HG03378 (cell line): ENCODE measurements at regions not wholly inside any gene's neighbourhood (a gene's known extent, or its start where the extent isn't known, plus 50 kb on each side); places are given as distances from the start of the nearest gene placed in this dataset.
"Not testable (repeated sequence)": the region's sequence is repeated elsewhere in the genome, so short reads cannot be mapped to it uniquely, and the experiment has no call there.

ENCODE experiments used
- ATAC-seq: cut with Tn5 transposase; IDR thresholded peaks from one replicate; pipeline ENCODE4 v1.9.1; 2021; ENCODE audit warnings: mild to moderate bottlenecking, moderate library complexity; ENCODE audit not compliant: unreplicated experiment

DNA sequence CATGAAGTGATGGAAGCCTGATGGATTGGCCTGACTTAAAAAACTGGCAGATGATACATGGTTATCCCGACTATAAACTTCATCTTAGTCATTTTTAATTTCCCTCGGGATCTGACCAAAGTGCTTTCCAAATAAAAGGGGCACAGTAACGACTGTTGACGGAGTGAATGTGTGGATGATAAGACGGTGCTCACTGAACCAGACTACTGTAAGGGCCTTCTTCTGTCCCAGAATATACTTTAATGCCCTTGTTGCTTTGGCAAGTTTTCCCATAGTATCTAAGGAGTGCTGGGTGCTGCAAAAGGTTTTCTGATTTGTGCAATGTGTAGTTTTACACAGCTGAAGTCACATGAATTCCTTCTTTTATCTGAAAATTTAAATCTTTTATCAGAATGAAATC, 373.5 kb downstream of the DSEL start:
- ATAC-seq: no peak

DNA sequence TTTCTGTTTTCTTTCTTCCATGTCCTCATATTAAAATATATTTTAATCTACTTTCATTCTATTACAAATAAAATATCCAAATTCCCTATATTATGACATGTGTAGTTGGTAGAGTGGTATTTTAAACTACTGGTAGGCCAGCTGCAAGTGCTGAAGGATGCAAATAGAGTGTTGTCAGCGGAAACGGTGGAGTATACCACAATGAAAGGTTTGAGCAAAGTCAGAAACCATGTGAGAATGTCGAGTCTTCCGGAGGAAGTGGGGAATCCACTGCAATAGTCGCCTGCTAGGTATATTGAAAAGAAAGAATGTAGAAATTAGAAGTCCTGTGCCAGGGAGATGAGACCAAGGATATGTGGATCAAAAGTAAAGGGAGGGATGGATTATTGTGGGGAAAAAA, 373.9 kb downstream of the DSEL start:
- no peak for ATAC-seq

DNA sequence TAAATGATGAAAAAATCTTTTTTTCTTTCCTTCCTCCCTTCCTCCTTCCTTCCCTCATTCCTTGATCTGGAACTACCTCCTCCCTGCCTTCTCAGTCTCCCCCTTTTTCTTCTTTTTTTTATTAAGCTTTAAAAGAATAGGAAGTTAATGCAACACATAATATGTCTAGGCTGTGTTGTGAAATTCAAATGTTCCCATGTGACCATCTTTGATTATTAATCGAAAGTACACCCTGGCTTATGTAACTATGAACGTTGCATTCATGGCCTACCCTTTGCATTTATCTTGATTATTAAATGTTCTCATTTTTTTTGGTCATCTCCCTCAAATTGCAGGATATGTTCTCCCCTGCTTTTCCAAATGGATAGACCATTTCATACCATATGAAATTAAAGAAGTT, 376.0 kb downstream of the DSEL start:
- ATAC-seq: no peak

DNA sequence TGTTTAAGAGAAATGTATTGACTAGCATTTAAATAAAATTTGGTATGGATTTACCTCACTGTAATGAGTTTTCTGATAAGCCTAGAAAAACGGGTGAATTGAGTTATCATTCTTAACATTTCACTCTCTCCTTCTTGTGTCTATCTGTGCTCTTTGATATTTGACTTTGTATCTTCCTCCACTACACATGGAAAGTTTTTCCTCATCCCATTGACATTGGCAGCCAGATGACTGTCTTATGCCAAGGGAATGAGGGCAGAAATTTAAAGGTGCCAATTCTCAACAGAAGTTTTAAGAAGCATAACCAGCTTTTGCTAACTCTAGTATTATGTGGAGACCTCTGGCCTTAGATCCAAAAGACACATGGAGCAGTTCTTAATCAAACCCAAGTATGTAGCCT, 376.6 kb downstream of the DSEL start:
- ATAC-seq: no peak

DNA sequence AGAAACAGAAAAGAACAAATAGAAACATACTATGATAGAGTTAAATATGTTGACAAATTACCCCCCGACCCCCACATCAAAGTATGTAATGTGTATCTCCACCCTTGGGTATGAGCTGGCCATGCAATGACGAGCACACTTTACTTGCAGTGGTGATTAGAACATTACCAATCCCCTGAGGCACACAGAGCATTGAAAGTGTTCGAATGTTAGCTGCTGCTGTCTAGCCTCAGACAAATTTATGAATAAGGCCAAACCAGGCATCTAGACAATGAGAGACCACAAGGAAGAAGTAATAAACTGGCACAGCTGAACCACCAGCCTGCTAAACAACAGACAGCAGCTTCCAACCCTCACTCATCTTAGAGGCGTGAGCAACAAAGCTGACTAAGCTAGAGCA, 380.5 kb downstream of the DSEL start:
- ATAC-seq: no peak

DNA sequence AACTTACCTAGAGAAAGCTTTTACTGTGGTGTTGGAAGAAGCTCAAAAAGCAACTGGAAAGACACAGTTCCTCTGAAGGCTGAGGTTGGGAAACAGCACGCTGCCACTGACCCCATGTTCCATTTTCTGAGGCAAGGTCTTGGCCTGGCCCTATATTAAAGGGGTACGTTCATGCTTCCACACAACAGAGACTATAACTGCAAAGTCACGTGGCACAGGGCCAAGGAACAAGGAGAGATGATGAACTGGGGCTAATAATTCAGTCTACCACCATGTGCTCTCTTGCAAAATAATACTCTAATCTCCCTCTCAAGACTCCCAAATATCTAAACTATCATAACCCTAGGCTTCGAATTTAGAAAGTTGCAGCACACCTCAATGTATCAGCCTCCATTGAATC, 381.6 kb downstream of the DSEL start:
- no peak for ATAC-seq

DNA sequence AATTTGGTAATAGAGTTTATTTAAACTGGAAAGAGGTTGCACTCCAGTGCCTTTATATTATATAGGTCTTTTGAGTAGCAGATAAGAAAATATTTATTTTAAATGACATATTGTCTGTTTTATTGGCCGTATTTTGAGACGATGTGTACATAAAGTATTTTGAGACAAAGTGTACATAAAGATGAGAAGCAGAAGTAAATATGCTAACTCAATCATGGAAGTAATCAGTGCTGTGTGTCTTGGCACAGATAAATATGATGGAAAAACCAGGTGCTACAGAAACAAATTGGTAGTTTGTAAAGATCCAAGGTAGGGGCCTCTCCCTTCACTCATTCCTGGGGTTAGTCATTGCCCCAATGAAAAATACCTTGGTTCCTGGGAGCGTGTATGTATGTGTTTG, 382.9 kb downstream of the DSEL start:
- ATAC-seq: no peak

DNA sequence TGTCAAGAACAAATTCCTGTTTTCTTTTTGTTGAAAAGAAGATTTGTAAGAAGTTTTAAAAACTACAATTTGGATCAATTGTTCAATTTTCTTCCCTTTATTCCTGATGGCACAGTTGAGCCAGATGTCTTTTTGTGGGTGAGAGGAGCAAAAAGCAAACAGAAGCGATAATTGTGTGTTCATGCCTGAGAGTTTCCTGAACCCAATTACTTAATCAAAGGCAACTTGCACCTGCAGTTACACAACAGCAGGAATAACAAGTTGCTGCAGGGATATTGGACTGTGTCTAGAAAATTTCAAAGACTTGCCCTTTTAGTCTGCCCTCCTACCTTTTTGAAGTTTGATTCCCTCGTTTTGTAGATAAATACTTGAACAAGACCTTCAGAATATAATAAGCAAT, 383.6 kb downstream of the DSEL start:
- ATAC-seq: no peak

DNA sequence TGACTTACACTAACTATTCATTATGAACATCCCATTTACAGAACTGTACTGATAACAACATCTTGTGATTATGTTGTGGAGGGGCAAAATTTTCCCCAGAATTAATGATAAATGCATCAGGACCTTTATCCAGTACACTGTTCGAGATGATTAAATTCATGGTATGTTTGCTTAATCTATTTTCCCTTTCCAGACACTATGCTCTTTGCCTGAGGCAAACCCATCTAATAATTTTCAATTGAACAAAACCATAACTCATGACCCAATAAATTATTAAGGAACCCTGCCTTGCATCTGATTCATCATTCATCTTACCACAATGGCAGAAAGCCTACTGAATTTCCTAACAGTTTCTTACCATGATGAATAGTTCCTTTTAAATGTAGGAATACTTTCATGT, 385.0 kb downstream of the DSEL start:
- no peak for ATAC-seq

DNA sequence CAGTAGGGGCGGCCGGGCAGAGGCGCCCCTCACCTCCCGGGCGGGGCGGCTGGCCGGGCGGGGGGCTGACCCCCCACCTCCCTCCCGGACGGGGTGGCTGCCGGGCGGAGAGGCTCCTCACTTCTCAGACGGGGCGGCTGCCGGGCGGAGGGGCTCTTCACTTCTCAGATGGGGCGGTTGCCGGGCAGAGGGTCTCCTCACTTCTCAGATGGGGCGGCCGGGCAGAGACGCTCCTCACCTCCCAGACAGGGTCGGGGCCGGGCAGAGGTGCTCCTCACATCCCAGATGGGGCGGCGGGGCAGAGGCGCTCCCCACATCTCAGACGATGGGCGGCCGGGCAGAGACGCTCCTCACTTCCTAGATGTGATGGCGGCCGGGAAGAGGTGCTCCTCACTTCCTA, 389.8 kb downstream of the DSEL start:
- not testable (repeated sequence) for ATAC-seq

DNA sequence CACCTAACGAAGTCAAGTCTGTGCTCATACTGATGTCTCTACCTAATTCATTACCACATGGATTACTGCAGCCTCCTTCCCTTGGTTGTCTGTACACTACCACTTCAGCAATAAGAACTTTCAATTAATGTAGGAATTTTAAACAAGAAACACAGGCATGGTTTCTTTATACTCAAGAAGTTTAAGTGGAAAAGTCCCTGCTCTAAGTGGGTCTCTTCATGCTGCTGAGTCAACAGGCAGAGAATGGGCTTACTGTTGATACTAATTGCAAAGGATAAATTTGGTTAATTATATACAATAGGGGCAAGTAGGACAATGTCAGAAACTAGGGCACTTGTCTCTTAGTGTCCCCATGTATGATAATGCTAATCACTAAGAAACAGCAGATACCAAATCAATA, 392.6 kb downstream of the DSEL start:
- ATAC-seq: no peak

DNA sequence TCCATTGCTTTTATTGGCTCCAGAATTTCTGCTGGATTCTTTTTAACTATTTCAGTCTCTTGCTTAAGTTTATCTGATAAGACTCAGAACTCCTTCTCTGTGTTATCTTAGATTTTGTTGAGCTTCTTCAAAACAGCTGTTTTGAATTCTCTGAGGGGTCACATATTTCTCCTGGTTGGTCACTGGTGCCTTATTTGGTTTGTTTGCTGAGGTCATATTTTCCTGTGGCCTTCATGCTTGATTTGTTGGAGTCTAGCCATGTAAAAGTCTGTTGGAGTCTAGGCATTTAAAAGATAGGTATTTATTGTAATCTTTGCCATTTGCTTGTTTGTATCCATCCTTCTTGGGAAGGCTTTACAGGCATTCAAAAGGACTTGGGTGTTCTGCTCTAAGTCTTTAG, 398.7 kb downstream of the DSEL start:
- ATAC-seq: no peak

DNA sequence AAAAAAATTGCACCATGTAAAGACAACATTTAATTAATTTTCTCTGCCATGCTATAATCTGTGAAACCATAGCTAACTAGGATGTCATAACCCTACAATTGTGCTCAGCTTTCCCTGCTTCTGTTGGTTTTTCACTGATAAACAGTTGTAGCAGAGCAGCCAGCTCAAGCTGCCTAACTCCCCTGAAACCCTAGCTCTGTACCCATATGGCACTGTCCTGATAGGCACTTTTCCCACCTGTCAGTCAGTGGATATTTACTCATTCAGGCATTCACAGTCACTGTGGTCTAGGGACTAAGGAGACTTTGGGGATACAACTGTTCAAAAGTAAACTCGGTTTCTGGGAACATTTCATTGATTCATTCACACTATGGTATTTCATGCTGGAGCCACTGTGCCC, 407.0 kb downstream of the DSEL start:
- no peak for ATAC-seq

DNA sequence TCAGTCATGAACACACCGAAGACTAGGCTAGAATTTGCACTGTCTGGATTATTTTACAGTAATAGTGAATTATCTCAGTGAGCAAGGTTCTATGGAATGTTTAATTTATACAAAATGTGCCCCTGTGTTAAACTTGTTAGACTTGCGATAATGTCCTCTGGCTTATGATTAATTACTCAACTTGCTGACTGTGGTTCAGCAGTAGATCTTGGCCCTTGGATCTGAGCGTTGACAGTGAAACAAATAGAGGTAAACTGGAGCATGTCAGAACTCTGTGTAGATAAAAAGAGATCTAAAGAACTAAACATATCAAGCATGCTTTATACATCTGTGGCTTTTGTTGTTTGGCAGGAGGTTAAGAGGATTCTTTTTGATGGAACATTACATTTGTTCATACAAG, 407.6 kb downstream of the DSEL start:
- ATAC-seq: no peak

DNA sequence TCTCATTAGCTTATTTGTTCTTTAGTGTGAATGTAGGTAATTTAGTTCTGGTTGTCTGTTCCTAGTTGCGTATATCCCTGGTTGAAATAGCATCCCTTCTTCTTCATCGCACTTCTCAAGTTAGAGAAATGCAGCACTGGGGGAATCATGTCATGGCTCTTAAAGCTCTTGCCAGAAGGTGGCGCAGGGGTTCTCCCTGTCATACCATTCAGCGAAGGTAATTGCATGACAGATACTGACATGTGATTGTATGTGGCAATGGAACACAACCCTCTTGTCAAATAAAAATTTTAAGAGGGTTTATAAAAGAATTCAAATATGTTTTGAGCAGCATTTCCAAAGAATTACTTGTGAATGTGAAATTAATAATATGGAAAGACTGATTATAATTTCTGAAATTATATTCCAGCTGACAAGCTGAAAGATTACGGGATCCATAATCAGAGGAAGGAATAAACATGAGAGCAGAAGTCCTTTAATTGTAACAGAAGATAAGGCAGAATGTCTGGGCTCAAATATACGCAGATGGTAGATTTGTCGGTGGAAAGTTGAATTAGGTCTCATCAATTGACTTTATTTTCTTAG, 411.7 kb downstream of the DSEL start:
- ATAC-seq: peak; percentile 87

DNA sequence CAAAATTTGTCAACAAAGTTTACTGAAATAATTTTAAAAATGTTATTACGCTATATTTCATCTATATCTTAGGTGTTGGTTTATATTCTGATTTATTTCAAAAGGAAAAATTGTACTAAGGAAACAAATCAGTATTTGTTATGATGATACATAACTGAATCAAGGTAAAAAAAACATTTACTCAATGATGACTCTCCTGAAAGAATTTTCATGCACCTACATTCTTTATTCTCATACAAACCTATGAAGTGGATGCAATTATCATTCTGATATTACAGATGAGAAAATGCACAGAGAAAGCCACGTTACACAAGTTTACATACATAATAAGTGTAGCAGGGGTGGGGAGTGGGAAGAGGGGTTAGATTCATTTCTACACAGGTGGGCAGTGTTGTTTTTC, 422.4 kb downstream of the DSEL start:
- ATAC-seq: no peak

DNA sequence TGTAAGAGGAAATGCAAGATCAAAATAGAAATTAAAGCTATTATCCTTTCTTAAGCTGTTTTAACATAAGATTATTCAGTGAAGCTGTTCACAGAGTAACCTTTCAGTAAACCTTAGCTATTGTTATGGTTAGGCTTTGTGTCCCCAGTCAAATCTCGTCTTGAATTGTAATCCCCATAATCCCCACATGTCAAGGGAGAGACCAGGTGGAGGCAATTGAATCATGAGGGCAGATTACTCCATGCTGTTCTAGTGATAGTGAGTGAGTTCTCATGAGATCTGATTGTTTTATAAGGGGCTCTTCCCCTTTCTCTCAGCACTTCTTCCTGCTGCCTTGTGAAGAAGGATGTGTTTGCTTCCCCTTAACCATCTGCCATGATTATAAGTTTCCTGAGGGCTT, 424.4 kb downstream of the DSEL start:
- no peak for ATAC-seq

DNA sequence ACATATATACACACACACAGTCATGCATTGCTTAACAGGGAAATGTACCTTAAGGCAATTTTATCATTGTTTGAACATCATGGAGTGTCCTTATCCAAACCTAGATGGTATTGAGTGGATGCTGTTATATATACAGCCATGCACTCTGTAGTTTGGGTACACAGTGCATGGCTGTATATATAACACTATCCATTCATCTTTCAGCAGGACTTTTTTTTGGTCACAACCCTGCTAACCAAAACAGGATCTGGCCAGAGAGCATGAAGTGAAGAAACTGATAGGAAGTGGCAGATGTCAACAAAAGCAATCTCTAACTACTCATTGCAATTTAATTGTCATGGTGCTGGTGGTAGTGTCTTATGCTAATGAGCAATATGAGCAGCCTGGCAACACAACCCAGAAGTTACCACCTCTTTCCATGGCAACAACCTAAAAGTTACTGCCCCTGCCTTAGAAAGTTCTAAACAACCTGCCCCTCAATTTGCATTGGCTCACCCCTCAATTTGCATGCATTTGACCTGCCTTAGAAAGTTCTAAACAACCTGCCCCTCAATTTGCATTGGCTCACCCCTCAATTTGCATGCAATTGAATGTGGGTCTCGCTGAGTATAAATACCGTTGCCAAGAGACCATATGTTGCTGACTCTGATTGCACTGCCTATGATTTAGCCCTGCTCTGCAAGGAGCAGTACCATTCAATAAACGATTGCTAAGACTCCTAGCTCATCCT, 434.9 kb downstream of the DSEL start:
- ATAC-seq: no peak

DNA sequence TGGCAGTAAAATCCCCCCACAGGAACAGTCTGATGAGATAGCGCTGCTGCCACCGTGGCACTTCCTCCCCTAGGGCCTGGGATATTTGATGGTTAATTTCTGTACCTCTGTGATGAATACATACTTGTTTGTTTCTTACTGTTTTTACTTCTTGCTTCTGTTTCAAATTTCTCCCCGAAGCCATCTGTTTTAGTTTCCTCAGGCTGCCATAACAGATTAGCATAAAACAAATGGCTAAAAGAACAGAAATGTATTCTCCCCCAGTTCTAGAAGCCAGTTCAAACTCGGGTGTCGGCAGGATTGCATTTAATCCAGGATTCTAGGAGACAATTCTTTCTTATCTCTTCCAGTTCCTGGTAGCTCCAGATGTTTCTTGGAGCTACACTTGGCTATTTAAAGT, 435.9 kb downstream of the DSEL start:
- ATAC-seq: no peak

DNA sequence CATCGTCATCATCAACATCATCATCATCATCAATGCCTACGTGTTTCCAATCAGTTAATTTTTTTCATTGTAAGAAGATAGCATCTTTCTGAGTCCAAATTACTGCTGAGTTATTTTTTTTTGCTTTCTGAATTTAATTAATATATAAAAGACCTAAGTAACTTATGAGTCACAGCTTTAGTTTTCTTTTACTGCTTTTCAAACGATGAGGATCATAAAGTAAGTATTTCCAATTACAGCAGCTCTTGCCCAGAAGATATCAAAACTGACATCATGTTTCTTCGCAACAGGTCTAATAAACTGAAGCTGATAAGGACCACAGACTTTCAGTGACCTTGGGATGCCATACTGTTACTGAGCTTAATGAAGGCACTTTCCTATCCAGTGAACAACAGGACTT, 442.2 kb downstream of the DSEL start:
- no peak for ATAC-seq

DNA sequence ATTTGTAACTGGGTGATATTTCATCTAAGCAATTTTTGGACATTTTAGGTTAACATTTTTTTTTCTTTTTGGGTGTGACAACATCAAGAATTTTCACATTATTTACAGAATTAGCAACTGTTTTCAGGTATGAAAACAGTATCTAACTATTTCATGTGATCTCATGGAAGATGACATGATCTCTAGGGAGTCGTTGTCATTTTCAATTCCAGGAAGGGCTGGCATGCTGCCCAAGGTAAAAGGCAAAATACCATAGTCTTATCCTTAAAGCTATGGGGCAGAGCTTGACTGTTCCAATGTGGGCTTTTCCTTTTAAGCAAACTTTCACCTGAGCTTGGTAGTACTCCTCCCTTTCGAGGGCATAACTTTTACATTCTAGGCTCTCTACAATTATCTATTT, 443.7 kb downstream of the DSEL start:
- no peak for ATAC-seq

DNA sequence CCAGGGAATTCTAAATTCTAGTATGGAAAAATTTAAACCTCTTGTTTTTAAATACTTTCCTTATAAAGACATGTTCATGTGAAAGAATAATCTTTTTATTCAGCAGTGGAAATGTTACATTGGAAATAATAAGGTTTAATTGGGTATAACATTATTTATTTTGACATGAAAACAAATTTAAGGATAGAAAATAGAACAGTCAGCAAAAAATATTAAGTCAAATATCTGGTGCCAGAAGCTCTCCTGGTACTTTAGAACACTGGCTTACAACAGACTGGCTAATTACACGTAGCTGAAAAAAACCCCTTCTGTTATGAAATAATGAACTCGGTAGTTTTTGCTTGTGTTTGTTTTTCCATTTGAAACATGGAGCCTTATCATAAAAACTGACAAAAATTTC, 447.9 kb downstream of the DSEL start:
- ATAC-seq: no peak

DNA sequence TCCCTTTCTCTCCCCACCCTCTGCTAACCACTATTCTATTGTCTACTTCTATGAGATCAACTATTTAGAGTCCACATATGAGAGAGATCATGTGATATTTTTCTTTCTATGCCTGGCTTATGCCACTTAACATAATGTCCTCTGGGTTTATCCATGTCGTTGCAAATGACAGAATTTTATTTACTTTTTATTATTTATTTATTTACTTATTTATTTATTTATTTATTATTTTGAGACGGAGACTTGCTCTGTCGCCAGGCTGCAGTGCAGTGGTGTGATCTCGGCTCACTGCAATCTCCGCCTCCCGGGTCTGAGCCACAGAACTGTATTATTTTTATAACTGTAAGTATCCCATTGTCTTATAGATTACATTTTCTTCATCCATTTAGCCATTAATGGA, 443.4 kb upstream of the CDH19 start:
- ATAC-seq: no peak
